ENCODE measurements at regions not wholly inside any gene's neighbourhood (a gene's known extent, or its start where the extent isn't known, plus 50 kb on each side); places are given as distances from the start of the nearest gene placed in this dataset.

DNA sequence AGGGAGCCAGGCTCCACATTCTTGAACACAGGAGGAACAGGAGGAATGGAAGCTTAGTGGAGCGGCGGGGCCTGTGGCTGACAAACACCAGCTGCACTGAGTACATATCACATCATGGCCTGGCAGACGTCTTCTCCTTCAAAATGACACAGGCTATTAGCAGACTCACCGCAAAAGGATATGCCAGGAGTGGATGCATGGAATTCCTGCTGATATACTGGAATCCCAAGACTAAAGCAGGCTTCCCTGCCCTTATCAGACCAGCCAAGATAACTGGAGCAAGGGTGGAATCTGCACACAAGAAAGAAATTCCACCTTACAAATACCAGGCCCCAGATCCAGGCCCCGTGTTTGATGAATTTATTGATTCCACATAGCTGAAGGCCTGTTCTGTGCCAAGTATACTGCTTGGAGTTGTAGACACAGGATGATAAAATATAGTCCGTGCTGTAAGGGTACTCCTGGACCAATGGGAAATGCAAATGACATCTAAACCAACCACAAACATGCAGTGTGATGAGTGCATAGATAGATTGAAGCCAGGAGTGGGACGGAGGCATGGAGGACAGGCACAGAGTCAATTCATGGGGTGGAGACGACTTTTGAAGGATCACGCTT is 480.5 kb upstream of the ZMIZ1 start:
- TF ChIP-seq, protein P1, sequence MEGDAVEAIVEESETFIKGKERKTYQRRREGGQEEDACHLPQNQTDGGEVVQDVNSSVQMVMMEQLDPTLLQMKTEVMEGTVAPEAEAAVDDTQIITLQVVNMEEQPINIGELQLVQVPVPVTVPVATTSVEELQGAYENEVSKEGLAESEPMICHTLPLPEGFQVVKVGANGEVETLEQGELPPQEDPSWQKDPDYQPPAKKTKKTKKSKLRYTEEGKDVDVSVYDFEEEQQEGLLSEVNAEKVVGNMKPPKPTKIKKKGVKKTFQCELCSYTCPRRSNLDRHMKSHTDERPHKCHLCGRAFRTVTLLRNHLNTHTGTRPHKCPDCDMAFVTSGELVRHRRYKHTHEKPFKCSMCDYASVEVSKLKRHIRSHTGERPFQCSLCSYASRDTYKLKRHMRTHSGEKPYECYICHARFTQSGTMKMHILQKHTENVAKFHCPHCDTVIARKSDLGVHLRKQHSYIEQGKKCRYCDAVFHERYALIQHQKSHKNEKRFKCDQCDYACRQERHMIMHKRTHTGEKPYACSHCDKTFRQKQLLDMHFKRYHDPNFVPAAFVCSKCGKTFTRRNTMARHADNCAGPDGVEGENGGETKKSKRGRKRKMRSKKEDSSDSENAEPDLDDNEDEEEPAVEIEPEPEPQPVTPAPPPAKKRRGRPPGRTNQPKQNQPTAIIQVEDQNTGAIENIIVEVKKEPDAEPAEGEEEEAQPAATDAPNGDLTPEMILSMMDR (IDR thresholded peaks at IDR 0.05): no peak
- Mint-ChIP-seq H3K27ac (ENCODE audit: unreplicated experiment) (peak overlapping the region; percentile 72), H3K9me3 (ENCODE audit: low read depth) (no peaks in the 10 kb centered on the region), H3K4me3 (ENCODE audit: unreplicated experiment) (no peak overlapping the region), H3K27me3 (ENCODE audit: low read depth) (peaks cover 2% of the 10 kb centered on the region), H3K36me3 (ENCODE audit: low read depth) (no peaks in the 10 kb centered on the region), H3K4me1 (ENCODE audit: low read depth) (peaks cover 15% of the 10 kb centered on the region)
- DNase-seq (ENCODE audit: low spot score): no peak

DNA sequence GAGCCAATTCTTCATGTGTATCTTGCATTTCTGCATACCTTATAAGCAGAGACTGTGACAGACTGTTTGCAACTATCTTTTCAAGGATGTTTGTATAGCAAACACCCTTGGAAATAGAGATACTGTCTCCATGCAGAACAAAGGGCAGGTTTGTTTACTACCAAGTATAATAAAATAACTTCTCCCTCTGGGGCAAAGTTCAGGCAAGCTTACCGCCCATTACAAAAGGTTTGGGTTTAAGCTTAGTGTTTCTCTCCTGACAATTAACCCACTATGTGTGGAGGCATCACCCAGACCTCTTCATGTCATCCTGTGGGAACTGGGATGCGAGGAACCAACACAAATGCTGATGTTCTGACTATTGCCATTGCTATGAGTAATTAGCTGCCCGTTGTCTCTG is 479.1 kb upstream of the ZMIZ1 start:
- no peaks in the 10 kb centered on the region for H3K27me3 Mint-ChIP-seq (ENCODE audit: low read depth)
- no peak overlapping the region for H3K27ac Mint-ChIP-seq (ENCODE audit: unreplicated experiment)
- TF ChIP-seq, protein P1 (IDR thresholded peaks at IDR 0.05): no peak
- no peaks in the 10 kb centered on the region for H3K36me3 Mint-ChIP-seq (ENCODE audit: low read depth)
- H3K9me3 Mint-ChIP-seq (ENCODE audit: low read depth): no peaks in the 10 kb centered on the region
- no peak for DNase-seq (ENCODE audit: low spot score)
- no peak overlapping the region for H3K4me3 Mint-ChIP-seq (ENCODE audit: unreplicated experiment)
- H3K4me1 Mint-ChIP-seq (ENCODE audit: low read depth): peaks cover 15% of the 10 kb centered on the region

DNA sequence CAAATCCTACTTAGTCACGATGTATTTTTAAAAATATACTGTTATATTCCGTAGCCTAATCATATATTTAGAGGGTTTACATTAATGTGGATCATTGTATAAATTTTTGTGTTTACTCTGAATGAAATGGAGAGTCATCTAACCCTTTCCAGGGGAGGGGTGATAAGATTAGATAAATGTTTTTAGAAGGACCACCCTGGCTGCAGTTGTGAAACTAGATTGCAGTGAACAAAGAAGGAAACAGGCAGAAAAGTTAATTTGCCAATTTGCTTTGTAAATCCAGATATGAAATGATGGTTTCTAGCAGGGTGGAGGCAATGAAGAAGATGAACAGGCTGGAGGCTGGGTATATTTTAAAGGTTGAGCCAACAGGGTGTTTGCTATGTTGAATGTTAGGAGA is 477.7 kb upstream of the ZMIZ1 start:
- no peak overlapping the region for H3K4me3 Mint-ChIP-seq (ENCODE audit: unreplicated experiment)
- no peaks in the 10 kb centered on the region for H3K36me3 Mint-ChIP-seq (ENCODE audit: low read depth)
- H3K27me3 Mint-ChIP-seq (ENCODE audit: low read depth): peaks cover 2% of the 10 kb centered on the region
- TF ChIP-seq, protein P1 (IDR thresholded peaks at IDR 0.05): no peak
- H3K27ac Mint-ChIP-seq (ENCODE audit: unreplicated experiment): no peak overlapping the region
- DNase-seq (ENCODE audit: low spot score): no peak
- no peaks in the 10 kb centered on the region for H3K9me3 Mint-ChIP-seq (ENCODE audit: low read depth)
- H3K4me1 Mint-ChIP-seq (ENCODE audit: low read depth): peaks cover 15% of the 10 kb centered on the region

DNA sequence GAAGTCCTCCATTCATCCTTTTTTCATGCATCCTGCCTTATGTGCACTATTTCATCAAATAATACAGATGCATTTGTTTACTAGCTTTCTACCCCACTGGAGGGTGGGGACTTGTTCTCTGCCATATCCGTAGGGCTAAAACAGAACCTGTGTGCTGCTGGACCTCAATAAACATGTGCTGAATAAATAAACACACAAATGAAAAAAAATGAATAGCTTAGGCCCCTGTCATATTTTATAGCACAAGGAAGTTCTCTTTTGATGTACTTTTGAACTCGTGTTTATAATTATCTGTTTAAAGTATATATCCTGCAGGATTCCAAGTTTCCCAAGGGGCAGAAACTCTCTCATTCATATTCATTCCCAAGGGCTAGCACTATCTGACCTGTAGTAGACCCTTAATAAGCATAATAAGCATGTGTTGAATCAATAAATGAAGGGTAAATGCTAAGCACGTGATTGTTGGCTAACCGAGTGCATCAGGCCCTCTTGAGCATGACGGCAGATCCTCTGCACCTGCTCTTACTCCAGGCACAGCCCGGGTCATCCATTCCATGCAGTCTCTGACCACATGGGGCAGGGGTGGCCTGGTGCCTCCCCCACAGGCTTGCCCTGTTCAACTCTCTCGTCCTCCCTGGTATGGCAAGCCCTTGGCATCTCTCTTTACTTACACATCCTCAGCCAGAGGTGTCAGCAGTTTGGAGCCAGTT is 474.1 kb upstream of the ZMIZ1 start:
- H3K27ac Mint-ChIP-seq (ENCODE audit: unreplicated experiment): no peak overlapping the region
- no peak overlapping the region for H3K4me3 Mint-ChIP-seq (ENCODE audit: unreplicated experiment)
- H3K9me3 Mint-ChIP-seq (ENCODE audit: low read depth): no peaks in the 10 kb centered on the region
- TF ChIP-seq, protein P1 (IDR thresholded peaks at IDR 0.05): no peak
- DNase-seq (ENCODE audit: low spot score): no peak
- H3K27me3 Mint-ChIP-seq (ENCODE audit: low read depth): peaks cover 2% of the 10 kb centered on the region
- H3K4me1 Mint-ChIP-seq (ENCODE audit: low read depth): no peaks in the 10 kb centered on the region
- no peaks in the 10 kb centered on the region for H3K36me3 Mint-ChIP-seq (ENCODE audit: low read depth)

DNA sequence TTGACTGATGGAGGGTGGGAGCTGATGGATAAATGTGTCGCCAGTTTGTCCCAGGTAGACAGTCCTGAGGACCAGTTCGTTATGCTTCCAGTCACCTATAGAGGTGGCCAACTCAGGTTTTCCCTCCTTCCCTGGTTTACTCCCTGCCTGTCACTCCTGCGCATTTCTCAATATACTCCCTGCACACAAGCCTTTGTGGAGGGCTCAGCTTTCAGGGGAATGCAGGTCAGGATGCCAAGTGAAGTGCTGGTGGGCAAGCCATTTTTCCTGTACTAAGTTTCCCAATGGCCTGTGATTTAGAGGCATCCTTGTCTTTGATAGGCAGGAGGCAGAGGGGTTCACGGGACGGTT is 473.5 kb upstream of the ZMIZ1 start:
- H3K36me3 Mint-ChIP-seq (ENCODE audit: low read depth): no peaks in the 10 kb centered on the region
- TF ChIP-seq, protein P1 (IDR thresholded peaks at IDR 0.05): no peak
- H3K27ac Mint-ChIP-seq (ENCODE audit: unreplicated experiment): no peak overlapping the region

More for the DNA sequence above, 473.5 kb upstream of the ZMIZ1 start:
- no peaks in the 10 kb centered on the region for H3K9me3 Mint-ChIP-seq (ENCODE audit: low read depth)
- no peak for DNase-seq (ENCODE audit: low spot score)
- H3K27me3 Mint-ChIP-seq (ENCODE audit: low read depth): peaks cover 2% of the 10 kb centered on the region
- no peak overlapping the region for H3K4me3 Mint-ChIP-seq (ENCODE audit: unreplicated experiment)
- H3K4me1 Mint-ChIP-seq (ENCODE audit: low read depth): peaks cover 3% of the 10 kb centered on the region
